Fibroblast of mammary gland (primary cell): ENCODE measurements at regions not wholly inside any gene's neighbourhood (a gene's known extent, or its start where the extent isn't known, plus 50 kb on each side); places are given as distances from the start of the nearest gene placed in this dataset.
"Not testable (repeated sequence)": the region's sequence is repeated elsewhere in the genome, so short reads cannot be mapped to it uniquely, and the experiment has no call there.

Experiments
- DNase-seq: peaks from one replicate; pipeline ENCODE4 v3.0.0-alpha.2; 2010; ENCODE audit warnings: low read depth
- H3K4me3 ChIP-seq: 2 replicates; pipeline ENCODE4 v1.5.1; 2011; ENCODE audit warnings: low read depth, mild to moderate bottlenecking, low read length, moderate library complexity; ENCODE audit not compliant: control insufficient read depth
- CTCF ChIP-seq: conservative IDR thresholded peaks from 2 replicates; pipeline ENCODE4 v1.5.1; 2011; ENCODE audit warnings: low read depth, low read length, inconsistent platforms; ENCODE audit not compliant: control insufficient read depth, insufficient read depth

DNA sequence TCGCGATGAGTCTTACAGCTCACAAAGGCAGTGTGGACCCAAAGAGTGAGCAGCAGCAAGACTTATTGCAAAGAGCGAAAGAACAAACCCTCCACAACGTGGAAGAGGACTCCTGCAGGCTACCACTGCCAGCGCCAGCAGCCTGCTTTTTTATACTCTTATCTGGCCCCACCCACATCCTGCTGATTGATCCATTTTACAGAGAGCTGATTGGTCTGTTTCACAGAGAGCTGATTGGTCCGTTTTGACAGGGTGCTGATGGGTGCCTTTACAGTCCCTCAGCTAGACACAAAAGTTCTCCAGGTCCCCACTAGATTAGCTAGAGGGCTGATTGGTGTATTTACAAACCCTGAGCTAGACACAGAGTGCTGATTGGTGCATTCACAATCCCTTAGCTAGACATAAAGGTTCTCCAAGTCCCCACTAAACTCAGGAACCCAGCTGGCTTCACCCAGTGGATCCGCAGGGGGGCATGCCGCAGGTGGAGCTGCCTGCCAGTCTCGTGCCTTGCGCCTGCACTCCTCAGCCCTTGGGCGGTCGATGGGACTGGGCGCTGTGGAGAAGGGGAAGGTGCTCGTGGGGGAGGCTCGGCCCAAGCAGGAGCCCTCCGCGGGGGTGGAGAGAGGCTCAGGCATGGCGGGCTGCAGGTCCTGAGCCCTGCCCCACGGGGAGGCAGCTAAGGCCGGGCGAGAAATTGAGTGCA lies 75.7 kb downstream of the QDPR start:
- not testable (repeated sequence) for DNase-seq, H3K4me3 ChIP-seq

DNA sequence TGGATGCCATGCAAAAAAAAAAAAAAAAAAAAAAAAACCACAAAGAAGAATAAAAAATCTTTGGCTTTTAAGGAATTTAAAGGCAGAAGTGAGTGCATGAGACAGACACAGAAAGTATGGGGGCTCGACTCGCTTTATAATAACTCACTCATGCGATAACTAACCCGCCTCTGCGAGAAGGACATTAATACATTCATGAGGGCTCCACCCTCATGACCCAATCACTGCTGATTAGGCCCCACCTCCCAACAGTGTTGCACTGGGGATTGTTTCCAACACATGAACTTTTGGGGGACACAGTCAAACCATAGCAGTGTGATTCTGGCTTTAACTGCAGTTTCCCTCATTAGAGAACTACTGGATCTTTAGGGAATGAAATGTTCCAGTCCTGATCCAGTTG lies 78.1 kb downstream of the QDPR start:
- no peak for TF ChIP-seq CTCF
- H3K4me3 ChIP-seq, result no peak overlapping the region
- no peak for DNase-seq

- no peak for DNase-seq
- TF ChIP-seq CTCF, result no peak
- no peak overlapping the region for H3K4me3 ChIP-seq
Observed at GRCh38 chr4:17427991-17428390, 83.9 kb downstream of the QDPR start.

DNA sequence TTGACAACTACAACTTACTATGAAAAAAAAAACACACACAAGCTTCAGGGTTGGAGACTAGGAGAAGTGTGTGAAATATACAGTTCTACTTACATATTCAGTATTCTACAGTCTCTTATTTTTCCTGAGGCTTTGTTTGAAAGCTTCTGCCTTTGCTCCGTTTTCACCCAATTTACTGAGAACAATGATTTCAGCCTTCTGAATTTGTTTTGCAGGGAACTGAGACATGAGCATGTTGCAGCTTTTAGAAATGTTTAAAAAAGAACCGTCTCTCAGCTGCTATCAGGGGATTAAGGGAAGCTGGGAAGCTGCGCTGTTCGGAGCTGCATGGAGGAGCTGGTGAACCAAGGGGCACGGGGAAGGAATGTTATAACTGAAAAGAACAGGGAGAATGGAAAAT lies 85.7 kb downstream of the QDPR start:
- H3K4me3 ChIP-seq, result no peak overlapping the region
- TF ChIP-seq CTCF, result no peak
- DNase-seq, result no peak

- no peak for DNase-seq
- no peak for TF ChIP-seq CTCF
Observed at GRCh38 chr4:17418010-17418409, 93.9 kb downstream of the QDPR start.

DNA sequence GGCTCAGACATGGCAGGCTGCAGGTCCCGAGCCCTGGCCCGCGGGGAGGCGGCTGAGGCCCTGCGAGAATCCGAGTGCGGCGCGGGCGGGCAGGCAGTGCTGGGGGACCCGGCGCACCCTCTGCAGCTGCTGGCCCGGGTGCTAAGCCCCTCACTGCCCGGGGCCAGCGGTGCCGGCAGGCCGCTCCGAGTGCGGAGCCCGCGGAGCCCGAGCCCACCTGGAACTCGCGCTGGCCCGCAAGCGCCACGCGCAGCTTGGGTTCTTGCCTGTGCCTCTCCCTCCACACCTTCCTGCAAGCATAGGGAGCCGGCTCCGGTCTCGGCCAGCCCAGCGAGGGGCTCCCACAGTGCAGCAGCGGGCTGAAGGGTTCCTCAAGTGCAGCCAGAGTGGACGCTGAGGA lies 97.5 kb downstream of the QDPR start:
- H3K4me3 ChIP-seq, result no peak overlapping the region

More at GRCh38 chr4:17418010-17418409, 93.9 kb downstream of the QDPR start:
- no peak overlapping the region for H3K4me3 ChIP-seq

GRCh38 chr4:17400686-17401085 lies 111.2 kb downstream of the QDPR start:
- H3K4me3 ChIP-seq, result no peak overlapping the region
- no peak for TF ChIP-seq CTCF
- DNase-seq, result peak; percentile 58

More for the DNA sequence above, 97.5 kb downstream of the QDPR start:
- DNase-seq, result no peak
- no peak for TF ChIP-seq CTCF
